Testis (tissue), 2 donors: ENCODE measurements at regions not wholly inside any gene's neighbourhood (a gene's known extent, or its start where the extent isn't known, plus 50 kb on each side); places are given as distances from the start of the nearest gene placed in this dataset.

Experiments
- CTCF ChIP-seq, 3 experiments: fragments of 450-650 bp in 2 of 3; fragments of 200-600 bp in 1 of 3; sonication (generic) in 1 of 3; IDR thresholded peaks; one replicate each; pipeline ENCODE4 v1.5.1; 2016 to 2019; ENCODE audit warnings: antibody characterized with exemption in 3 of 3, mild to moderate bottlenecking in 2 of 3, moderate library complexity in 1 of 3
- POLR2A ChIP-seq: fragments of 450-650 bp; IDR thresholded peaks from one replicate; pipeline ENCODE4 v1.6.1; 2017; ENCODE audit warnings: antibody characterized with exemption, mild to moderate bottlenecking, moderate library complexity

GRCh38 chr6:95784869-95785268 is 207.5 kb downstream of the MANEA start:
- TF ChIP-seq CTCF (IDR thresholded peaks at IDR 0.05) (no peak), POLR2A (no peak)
